HG02798 (cell line): ENCODE measurements at regions not wholly inside any gene's neighbourhood (a gene's known extent, or its start where the extent isn't known, plus 50 kb on each side); places are given as distances from the start of the nearest gene placed in this dataset.

Source experiments
- ATAC-seq: cut with Tn5 transposase; IDR thresholded peaks from one replicate; pipeline ENCODE4 v1.9.1; 2021; ENCODE audit warnings: mild to moderate bottlenecking; ENCODE audit not compliant: unreplicated experiment, poor library complexity

GRCh38 chr2:133760376-133760775, 192.1 kb upstream of the NCKAP5 start:
- no peak for ATAC-seq

GRCh38 chr2:133765658-133766057, 197.4 kb upstream of the NCKAP5 start:
- no peak for ATAC-seq

- ATAC-seq, result no peak
These were observed 198.0 kb upstream of the NCKAP5 start for GRCh38 chr2:133766164-133766832.

GRCh38 chr2:133768256-133768655, 200.0 kb upstream of the NCKAP5 start:
- ATAC-seq, result no peak

- no peak for ATAC-seq
These were observed 200.6 kb upstream of the NCKAP5 start for GRCh38 chr2:133768658-133769435.

GRCh38 chr2:133773854-133774653, 205.8 kb upstream of the NCKAP5 start:
- no peak for ATAC-seq

- ATAC-seq, result no peak
These were observed 206.4 kb upstream of the NCKAP5 start for GRCh38 chr2:133774654-133775015.

- ATAC-seq, result no peak
These were observed 208.8 kb upstream of the NCKAP5 start for GRCh38 chr2:133776936-133777573.

- ATAC-seq, result no peak
These were observed 209.3 kb upstream of the NCKAP5 start for GRCh38 chr2:133777574-133777960.

GRCh38 chr2:133780099-133780996, 212.1 kb upstream of the NCKAP5 start:
- peak; percentile 71 for ATAC-seq

- no peak for ATAC-seq
These were observed 212.8 kb upstream of the NCKAP5 start for GRCh38 chr2:133780997-133781513.

- ATAC-seq, result no peak
These were observed 218.9 kb upstream of the NCKAP5 start for GRCh38 chr2:133787207-133787606.

- ATAC-seq, result no peak
These were observed 219.4 kb upstream of the NCKAP5 start for GRCh38 chr2:133787651-133788050.

GRCh38 chr2:133788386-133788785, 220.1 kb upstream of the NCKAP5 start:
- ATAC-seq, result no peak

- no peak for ATAC-seq
These were observed 221.5 kb upstream of the NCKAP5 start for GRCh38 chr2:133789743-133790142.

- no peak for ATAC-seq
These were observed 222.4 kb upstream of the NCKAP5 start for GRCh38 chr2:133790711-133791110.

- ATAC-seq, result no peak
These were observed 222.9 kb upstream of the NCKAP5 start for GRCh38 chr2:133791191-133791590.

- no peak for ATAC-seq
These were observed 224.0 kb upstream of the NCKAP5 start for GRCh38 chr2:133792223-133792622.

GRCh38 chr2:133794114-133794513, 225.9 kb upstream of the NCKAP5 start:
- ATAC-seq, result no peak
